ENCODE measurements at regions not wholly inside any gene's neighbourhood (a gene's known extent, or its start where the extent isn't known, plus 50 kb on each side); places are given as distances from the start of the nearest gene placed in this dataset.

DNA sequence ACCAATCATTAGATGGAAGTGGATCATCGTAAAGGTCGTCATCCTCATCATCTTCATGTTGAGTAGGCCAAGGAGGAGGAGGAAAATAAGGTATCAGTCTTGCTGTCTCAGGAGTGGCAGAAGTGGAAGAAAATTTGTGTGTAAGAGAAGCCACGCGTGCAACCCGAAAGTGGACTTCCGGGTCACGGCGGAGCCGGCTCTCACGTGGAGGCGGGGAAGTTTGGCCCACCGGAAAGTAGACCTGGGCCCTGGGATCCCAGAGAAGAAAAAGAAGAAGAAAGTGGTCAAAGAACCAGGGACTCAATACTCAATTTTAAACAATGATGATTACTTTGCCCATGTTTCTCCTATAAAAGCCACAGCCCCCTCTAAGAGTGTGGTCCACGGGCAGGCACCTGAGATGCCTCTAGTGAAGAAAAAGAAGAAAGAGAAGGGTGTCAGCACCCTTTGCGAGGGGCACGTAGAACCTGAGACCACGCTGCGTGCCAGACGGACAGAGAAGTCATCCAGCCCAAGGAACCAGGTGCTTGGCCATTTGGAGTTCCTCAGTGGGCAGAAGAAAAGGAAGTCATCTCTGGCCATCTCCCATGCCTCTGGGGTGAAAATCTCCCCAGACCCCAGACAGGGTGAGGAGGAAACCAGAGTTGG is 365.8 kb downstream of the BCAT1 start:
- intact Hi-C loops (cut with micrococcal nuclease), result no loop called here
- DNase-seq (no peak), ATAC-seq (no peak)

DNA sequence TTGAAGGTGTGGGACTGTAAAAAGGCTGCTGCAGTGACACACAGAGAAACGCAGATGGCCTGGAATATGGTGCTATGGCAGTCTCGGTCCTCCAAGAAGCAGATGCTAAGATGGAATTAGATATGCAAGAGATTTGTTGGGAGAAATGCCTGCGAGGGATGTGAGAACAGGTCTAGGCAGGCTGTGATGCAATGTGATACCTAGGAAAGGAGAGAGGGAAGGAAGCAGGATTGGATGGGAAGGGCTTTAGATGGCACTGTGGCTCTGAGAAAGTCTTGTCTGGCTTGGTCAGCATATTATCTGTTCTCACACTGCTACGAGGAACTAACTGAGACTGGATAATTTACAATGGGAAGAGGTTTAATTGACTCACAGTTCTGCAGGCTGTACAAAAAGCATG is 374.4 kb downstream of the BCAT1 start:
- ATAC-seq, result no peak

DNA sequence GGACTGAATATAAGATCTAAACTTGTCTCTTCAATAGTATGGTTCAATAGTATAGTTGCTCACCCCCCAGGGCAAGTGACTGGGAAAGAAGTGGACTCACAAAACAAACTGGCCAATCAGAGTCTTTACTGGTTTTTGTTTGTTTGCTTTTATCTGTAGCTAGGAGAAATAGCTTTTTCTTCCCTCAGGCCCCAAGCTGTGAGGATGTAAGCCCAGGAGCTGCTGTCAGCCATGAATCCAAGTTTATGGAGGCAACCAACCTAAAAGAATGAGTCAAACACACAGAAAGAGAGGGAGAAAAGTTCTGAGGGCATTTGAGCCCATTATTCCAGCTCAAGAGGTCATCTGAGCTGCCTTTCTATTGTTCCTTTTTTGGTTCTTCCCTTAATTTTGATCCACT is 375.3 kb downstream of the BCAT1 start:
- no peak for ATAC-seq
- intact Hi-C loops (cut with micrococcal nuclease), result no loop called here

More for the DNA sequence above, 374.4 kb downstream of the BCAT1 start:
- intact Hi-C loops (cut with micrococcal nuclease), result no loop called here
- no peak for DNase-seq

DNA sequence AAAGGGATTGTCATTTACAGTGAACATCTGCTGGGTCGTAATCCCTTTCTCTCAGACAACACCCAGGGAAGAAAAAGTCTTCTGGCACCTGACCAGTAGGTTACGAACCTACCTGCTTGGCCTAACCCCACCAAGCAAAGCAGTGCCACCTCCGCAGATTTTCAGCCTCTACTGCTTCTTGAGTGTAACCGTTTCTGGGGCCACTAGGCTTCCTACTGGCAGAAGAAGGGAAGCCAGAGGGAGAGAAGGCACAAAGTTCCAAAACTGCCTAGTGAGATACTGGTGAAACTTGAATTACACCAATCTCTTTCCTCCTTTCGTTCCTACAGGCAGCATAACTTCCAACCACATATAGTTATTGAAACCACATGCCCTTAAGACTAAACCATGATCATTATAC is 383.6 kb downstream of the BCAT1 start:
- DNase-seq (no peak), ATAC-seq (no peak)
- intact Hi-C loops (cut with micrococcal nuclease), result no loop called here

More for the DNA sequence above, 375.3 kb downstream of the BCAT1 start:
- DNase-seq, result no peak

DNA sequence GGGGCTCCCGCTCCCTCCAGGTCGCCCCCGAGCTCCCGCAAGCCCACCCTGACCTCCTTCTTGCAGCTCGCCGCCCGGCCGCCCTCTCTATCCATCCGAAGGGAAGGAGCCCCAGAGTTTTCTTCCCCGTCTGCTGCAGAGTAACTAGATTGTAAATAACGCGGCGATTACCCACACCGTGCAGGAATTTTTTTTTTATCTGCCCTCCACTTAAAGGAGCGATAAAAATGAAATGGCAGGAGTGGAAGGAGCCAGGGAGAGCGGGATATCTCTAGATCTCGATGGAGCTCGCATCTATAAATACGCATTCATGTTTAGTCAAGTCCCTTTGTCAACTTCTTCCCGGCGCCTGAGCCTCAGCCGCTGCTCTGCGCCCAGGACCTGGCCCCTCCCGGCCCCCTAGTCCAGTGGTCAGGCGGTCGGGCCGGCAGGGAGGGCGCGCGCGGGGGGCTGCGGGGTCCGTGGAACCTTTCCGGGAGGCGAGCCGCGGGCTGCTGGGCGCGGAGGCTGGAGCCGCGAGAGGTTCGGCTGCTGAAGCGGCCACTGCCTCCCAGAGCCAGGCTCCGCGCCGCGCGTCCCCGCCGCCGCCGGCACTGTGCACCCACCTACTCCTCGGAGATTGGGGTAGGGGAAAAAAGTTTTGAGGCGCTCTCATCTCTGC is 386.0 kb downstream of the BCAT1 start:
- ATAC-seq (peak; percentile 63), DNase-seq (peak; percentile 59)
- intact Hi-C loops (cut with micrococcal nuclease), result no loop called here

DNA sequence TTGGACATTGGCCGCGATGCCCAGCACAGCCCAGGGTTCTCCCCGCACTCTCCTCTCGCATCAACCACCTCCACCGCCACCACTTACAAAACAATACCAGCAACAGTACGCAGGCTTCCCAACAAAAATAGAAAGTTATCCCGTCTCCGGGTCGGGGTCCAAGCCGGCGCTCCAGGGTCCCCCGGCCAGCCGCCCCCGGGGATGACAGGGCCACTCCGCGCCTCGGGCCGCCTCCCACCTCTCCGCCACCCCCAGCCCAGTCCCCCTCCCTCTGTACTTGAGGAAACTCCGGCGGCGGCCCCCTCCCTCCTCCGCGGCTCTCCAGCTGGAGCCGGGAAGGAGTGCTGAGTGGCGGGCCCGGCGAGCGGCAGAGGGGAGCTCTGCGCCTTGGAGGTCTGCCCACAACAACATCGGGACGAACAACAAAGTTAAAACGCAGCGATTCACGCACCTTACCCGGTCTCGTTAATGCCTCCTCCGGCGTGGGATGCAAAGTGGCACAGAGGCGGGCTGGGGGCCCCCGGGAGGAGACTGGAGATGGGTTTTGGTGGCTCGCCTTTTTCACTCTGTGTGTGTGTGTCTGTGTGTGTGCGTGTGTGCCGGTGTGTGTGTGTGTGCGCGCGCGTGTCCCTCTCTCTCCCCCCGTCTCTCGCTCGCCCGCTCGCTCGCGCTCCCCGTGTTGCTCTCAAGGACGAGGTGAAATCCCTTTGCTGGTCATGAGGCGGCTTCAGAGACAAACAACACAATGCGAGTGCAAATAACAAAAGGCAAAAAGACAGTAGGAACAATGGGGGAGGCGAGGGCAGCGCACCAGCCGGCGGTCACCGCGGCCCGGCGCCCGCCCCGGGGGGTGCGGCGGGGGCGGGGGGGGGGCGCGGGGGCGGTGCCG is 386.8 kb downstream of the BCAT1 start:
- intact Hi-C loops (cut with micrococcal nuclease), result no loop called here
- ATAC-seq (peak; percentile 85), DNase-seq (peak; percentile 77)

DNA sequence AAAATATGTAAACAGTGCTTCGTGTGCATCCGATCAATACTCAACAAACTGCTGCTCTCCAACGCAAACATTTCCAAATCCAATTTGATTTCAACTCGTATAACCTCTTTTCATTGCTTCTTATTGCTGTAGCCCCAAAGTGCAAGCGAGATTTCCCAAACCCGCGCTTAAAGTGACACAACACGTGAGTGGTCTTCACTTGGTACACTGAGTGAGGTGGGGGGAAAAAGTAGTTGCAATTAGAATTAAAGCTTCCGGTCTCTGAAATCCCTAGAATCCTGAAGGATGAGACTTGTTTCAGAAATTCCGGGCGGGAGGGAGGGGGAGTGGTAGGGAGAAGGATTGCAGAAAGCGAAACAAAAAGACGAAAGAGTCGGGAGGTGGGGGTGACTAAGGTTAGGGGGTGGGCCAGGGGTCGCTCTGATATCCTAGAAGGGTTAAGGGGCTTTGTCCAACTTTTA is 387.5 kb downstream of the BCAT1 start:
- ATAC-seq (peak; percentile 63), DNase-seq (no peak)
- intact Hi-C loops (cut with micrococcal nuclease), result no loop called here

DNA sequence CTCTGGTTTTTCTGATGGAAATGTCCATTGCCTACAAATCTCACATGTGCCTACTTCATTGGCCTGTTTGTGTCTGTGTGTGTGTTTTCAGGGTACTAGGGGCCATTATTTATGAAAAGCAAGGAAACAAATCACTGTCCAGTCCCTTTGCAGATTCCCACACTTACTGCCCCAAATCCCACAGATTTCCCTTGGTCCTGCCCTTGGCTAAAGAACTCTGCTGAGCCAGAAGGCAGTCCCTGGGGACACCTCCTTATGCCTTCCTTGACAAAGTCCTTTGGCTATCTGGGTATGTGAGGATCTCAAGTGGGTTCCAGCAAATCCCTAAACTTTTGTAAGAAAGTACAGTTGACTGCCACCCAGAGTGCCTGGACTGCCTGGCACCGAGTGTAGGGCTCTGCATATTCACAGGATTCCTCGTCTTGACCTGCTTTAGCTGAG is 388.1 kb downstream of the BCAT1 start:
- intact Hi-C loops (cut with micrococcal nuclease), result no loop called here
- ATAC-seq, result no peak
- no peak for DNase-seq

DNA sequence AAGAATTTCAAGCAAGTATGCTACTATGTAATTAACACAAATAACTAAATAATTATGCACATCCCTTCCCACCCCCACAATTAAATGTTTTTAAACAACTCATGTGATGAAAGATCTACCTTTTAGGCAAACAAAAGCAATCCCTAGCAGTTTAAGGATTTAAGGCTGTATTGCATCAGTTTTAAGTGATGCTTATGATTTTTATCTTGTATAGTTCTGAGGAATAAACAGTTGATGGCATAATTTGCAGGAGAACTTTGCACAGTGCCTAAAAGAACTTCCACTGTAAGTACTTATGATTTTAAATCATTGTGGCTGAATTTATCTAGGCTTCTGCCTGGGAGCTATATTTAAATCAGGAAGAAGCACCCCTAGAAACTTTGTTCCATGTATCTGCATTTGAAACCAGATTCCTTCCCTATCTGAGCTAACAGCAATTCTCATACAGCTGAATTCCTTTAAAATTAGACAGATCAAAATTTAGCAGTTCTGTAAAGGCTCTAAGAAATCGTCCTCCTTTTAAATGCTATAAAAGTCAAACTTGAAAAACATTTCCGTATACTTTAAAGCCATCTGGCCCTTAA is 388.6 kb downstream of the BCAT1 start:
- ATAC-seq, result no peak
- no peak for DNase-seq
- intact Hi-C loops (cut with micrococcal nuclease), result no loop called here

DNA sequence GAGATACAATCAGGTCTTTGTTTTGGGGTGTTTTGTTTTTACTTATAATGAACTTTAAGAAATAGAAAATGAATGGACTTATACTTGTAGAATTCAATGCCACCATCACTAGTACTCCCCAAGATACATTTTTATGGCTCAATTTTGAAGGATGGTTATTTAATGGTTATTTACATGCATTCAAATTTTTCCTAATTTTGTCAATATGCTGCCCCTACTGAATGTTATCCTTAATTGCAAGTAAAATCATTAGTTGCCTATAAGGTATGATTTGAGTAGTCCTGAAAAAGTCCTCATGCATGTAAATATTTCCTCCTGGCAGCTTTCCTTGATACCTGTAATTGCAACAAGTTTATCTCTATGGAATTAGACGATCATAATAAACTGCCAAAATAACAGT is 391.2 kb downstream of the BCAT1 start:
- no peak for ATAC-seq
- intact Hi-C loops (cut with micrococcal nuclease), result no loop called here

DNA sequence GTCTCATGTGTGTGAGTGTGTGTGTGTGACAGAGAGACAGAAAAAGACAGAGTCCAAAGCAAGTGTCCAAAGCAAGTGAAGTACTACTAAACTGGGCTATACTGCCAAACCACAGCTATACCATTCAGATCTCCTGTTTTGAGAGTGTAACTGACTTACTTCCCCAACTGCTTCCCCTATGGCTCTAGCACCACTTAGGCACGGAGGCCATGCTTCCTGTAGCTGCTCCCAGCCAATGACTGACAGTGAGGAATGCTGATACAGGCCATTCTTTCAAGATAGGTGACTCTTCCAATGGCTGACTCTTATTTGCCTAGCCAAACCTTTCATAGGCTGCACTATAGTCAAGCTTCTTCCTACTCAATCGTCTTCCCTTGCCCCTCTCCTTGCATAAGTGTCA is 393.2 kb downstream of the BCAT1 start:
- ATAC-seq, result no peak

More for the DNA sequence above, 391.2 kb downstream of the BCAT1 start:
- DNase-seq, result no peak

DNA sequence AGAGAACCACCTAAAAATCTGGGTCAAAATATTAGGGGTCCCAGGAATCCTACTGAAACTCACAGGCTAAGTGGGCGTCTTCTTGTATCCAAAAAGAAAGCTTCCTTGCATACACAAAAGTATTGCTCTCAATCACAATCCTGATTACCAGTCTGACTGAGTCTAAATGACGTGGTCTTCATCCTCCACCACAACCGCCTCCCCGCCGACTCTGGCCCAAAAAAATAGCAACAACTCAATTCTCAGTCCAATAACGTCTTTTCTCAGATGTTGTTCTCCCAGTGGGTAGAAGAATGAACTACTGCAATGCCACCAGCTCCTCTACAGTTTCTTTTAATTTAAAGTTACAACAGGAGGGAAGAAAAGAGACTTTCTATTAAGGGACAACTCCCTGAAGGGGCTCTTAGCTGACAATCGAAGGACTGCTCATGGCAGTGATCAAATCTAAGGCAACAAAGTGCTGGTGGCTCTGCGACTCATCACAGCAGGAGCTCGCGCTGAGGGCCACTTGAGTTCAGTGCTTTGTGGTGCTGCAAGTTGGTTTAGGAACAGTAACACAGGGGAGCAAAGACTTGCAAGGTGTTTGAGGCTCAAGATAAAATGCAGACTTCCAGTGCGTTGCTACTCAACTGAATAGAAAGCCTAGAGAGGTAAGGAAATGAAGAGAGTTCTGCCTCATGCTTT is 394.1 kb downstream of the BCAT1 start:
- DNase-seq (no peak), ATAC-seq (no peak)
- intact Hi-C loops (cut with micrococcal nuclease), result no loop called here

More for the DNA sequence above, 393.2 kb downstream of the BCAT1 start:
- DNase-seq, result no peak
- intact Hi-C loops (cut with micrococcal nuclease), result no loop called here

DNA sequence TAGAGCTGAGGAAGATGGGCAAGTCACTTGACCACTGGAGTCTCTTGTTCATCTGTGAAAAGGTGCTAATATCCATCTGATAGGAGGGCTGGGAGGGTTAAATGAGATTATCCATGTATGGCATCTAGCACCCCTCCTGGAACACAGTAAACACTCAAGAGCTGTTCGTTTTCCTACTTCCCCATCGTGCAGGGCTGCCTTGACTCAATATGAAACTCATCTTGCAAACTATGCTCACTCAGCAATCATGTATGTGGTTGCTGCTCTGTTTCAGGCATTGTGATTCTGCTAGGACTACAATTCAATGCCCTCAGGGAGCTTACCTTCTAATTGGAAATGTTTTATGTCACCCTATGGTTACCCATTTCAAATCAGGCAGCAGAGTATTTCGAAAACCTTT is 395.6 kb downstream of the BCAT1 start:
- DNase-seq (no peak), ATAC-seq (no peak)
- intact Hi-C loops (cut with micrococcal nuclease), result no loop called here

DNA sequence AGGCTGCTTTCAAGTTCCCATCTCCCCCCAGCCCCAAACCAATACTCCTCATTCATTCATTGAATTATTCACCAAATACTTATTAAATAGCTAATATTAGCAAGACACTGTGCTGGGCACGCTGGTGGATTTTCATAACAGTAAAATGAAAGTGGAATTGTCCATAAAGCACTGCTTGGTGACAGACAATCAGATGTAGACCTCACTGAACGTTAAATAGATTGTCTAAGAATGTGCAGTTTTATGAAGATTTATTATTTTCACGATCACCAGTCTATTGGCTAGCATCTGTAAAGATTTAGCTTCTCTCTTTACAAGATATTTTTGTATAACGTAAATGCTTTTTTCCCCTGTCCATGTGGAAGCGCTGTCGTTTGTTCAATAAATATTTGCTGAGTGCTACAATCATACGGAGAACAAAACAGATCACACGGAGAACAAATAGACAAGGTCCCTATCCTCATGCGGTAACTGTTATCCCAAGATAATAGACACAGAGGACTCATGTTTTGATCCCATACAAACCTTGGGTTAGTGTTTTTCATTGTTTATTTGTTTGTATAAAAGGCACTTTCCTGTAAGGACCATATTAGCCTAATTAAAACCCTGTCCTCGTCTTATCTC is 397.6 kb downstream of the BCAT1 start:
- intact Hi-C loops (cut with micrococcal nuclease), result no loop called here
- ATAC-seq, result no peak
- DNase-seq, result no peak

DNA sequence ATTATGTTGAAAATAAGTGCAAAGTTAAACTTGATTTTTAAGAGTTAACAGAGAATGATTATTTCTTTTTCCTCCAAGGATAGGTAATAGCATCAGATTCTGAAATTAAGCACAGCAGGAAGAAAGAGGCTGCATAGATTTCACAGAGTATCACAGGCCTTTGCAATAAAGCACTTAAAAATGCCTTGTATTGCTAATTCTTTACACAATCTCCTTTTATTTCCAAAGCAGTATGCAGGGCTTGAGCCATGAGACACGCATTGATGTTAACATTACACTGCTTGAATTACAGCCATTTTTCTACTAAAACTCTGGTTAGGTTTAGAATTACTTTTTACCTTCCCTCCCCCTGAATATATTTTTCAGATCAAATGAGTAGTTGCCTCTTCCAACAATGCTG is 398.3 kb downstream of the BCAT1 start:
- ATAC-seq, result no peak
- intact Hi-C loops (cut with micrococcal nuclease), result no loop called here
- no peak for DNase-seq

DNA sequence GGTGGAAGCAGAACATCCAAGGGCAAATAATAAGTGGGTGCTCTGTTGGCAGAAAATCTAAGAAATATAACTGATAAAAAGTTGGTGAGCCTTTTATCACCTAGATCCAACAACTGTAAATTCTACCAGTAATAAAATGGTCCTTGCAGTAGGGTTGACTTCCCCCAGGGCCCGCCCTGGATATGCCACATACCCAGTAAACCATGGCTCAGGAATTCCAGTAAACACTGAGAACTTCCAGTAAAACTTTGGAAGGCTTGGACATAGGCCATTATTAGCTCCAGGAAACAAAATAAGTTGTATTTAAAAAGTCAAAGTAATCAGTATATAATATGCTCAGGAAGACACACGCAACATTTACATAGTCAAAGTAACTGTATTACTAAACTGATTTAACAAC is 402.2 kb downstream of the BCAT1 start:
- DNase-seq, result no peak
- ATAC-seq, result no peak
- intact Hi-C loops (cut with micrococcal nuclease), result no loop called here

DNA sequence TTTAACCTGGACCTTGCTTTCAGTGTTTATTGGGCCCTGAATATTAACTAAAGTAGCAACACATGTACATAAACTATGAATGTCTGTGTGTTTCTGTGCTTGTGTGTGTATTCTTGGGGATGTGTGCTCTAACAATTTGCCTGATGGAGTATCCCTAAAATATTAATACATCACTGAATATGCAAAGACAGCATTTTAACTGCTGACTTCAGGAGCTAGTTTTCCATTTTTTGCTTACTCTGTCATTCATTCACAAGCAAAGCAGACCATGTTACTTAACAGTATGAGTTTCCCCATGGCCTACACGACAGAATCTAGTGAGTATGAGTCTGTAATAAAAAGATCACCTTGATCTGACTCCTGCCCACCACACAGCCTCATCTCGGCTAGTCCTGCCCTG is 402.8 kb downstream of the BCAT1 start:
- DNase-seq (no peak), ATAC-seq (no peak)
- intact Hi-C loops (cut with micrococcal nuclease), result no loop called here

DNA sequence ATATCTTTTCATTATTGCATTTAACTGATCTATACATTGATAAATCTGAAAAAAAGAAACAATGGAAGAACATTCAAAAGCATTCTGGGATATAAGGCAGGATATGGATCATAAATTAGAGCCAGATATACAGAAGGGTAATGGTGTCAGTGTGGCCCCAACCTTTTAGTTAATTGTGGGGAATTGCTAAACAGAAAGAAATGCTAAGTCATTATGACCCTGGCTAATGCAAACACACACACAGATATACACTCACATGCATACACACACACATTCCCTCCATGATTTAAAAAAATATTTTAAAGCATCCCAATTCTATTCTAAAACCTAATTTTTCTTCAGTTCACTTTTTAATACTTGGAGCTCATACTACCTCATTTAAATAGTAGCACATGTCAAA is 404.5 kb downstream of the BCAT1 start:
- ATAC-seq, result no peak
- no peak for DNase-seq
- intact Hi-C loops (cut with micrococcal nuclease), result no loop called here

Measured in left ventricle myocardium superior (tissue), 1 donor.